PC-9 (cell line): ENCODE measurements at regions not wholly inside any gene's neighbourhood (a gene's known extent, or its start where the extent isn't known, plus 50 kb on each side); places are given as distances from the start of the nearest gene placed in this dataset.

Experiments used
- EZH2 ChIP-seq: fragments of 200-600 bp; sonication (generic); IDR thresholded peaks from 2 replicates; pipeline ENCODE4 v1.8.0; 2017; ENCODE audit warnings: antibody characterized with exemption, low read depth
- TF ChIP-seq, protein P1 (sequence below): fragments of 200-600 bp; sonication (generic); conservative IDR thresholded peaks from 2 replicates; pipeline ENCODE4 v1.6.1; 2017; ENCODE audit warnings: mixed run types, antibody characterized with exemption, mild to moderate bottlenecking, moderate library complexity

DNA sequence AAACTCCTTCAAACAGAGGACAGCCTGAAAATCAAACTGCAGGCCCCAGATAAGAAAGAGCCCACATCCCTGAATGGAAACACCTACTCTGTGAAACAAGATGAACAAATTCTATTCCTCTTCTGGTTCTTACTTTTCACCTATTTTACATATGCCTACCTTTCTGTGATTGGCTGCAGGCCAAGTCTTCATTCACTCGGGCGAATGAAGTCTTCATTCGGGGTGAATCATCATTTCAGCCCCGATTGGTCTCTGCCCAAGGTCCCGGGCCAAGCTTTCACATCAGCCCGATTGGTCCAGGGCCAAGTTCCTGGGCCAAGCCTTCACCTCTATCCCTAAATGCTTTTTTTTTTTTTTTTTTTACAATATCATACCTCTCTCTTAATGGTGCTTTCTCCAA, 529.8 kb upstream of the ACTRT1 start:
- TF ChIP-seq, protein P1, sequence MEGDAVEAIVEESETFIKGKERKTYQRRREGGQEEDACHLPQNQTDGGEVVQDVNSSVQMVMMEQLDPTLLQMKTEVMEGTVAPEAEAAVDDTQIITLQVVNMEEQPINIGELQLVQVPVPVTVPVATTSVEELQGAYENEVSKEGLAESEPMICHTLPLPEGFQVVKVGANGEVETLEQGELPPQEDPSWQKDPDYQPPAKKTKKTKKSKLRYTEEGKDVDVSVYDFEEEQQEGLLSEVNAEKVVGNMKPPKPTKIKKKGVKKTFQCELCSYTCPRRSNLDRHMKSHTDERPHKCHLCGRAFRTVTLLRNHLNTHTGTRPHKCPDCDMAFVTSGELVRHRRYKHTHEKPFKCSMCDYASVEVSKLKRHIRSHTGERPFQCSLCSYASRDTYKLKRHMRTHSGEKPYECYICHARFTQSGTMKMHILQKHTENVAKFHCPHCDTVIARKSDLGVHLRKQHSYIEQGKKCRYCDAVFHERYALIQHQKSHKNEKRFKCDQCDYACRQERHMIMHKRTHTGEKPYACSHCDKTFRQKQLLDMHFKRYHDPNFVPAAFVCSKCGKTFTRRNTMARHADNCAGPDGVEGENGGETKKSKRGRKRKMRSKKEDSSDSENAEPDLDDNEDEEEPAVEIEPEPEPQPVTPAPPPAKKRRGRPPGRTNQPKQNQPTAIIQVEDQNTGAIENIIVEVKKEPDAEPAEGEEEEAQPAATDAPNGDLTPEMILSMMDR = no peak
- TF ChIP-seq EZH2 = no peak
